ENCODE measurements at regions not wholly inside any gene's neighbourhood (a gene's known extent, or its start where the extent isn't known, plus 50 kb on each side); places are given as distances from the start of the nearest gene placed in this dataset.

DNA sequence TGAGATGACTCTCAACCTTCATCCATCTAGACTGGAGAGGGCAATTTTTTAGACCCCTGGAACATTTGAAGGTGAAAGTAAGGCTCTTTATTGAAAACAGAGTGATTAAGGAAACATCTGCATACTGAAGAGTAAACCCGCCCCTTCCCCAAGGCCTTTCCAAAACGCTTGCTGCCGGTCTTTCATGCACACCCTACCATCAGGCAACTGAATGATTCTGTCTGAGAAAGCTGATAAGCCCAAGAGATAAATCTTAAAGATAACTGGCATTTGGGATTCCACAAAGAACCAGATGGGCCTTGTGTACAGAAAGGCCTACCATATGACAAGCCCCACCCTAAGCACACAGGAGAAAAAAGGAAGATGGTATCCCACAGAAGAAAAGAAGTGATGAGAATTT lies 54.4 kb upstream of the PIK3R1 start:
- no peak for ATAC-seq (replicated peaks)
- Mint-ChIP-seq H3K27me3 (no peaks in the 10 kb centered on the region), H3K4me1 (no peaks in the 10 kb centered on the region), H3K36me3 (ENCODE audit: low read depth) (no peaks in the 10 kb centered on the region), H3K4me3 (no peak overlapping the region), H3K9me3 (no peaks in the 10 kb centered on the region), H3K27ac (no peak overlapping the region)

GRCh38 chr5:68159224-68159951 lies 56.2 kb upstream of the PIK3R1 start:
- Mint-ChIP-seq H3K27ac (no peak overlapping the region), H3K9me3 (no peaks in the 10 kb centered on the region), H3K4me1 (no peaks in the 10 kb centered on the region), H3K36me3 (ENCODE audit: low read depth) (no peaks in the 10 kb centered on the region), H3K27me3 (no peaks in the 10 kb centered on the region), H3K4me3 (no peak overlapping the region)
- ATAC-seq (replicated peaks): no peak

- Mint-ChIP-seq H3K27ac (no peak overlapping the region), H3K4me1 (no peaks in the 10 kb centered on the region), H3K36me3 (ENCODE audit: low read depth) (no peaks in the 10 kb centered on the region), H3K4me3 (no peak overlapping the region), H3K9me3 (no peaks in the 10 kb centered on the region), H3K27me3 (no peaks in the 10 kb centered on the region)
- no peak for ATAC-seq (replicated peaks)
Observed at GRCh38 chr5:68155940-68156339, 59.6 kb upstream of the PIK3R1 start.

DNA sequence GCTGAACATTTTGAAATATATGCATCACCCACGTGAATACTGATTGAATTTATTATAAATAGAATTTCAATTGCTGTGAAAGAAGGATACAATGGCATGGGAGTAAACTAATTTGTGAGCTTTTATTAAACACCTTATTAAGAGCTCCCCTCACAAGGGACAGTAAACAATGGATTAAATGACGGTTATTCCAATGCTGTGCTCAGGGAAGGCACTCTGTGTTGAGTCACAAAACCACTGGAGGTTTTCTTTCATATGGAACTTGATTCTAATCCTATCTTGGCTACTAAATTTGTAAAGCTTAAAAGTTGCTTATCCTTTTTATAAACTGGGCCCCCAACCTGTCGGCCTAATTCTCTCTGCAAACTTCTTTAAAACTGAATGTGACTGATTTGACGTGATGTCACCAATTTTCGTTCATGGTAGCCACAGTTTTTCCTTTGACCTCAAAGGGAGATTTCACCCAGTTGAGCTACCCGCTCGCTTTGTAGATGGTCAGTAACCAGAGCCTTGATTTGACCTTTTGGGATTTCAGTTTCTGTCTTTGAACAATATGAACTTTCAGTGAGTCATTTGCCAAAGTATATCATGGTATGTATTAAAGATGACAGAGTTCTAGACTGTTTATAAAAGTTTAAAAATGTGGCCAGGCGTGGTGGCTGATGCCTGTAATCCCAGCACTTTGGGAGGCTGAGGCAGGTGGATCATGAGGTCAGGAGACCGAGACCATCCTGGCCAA lies 61.3 kb upstream of the PIK3R1 start:
- H3K27ac Mint-ChIP-seq: no peak overlapping the region
- H3K4me3 Mint-ChIP-seq: no peak overlapping the region
- peak; percentile 32 for ATAC-seq (replicated peaks)

DNA sequence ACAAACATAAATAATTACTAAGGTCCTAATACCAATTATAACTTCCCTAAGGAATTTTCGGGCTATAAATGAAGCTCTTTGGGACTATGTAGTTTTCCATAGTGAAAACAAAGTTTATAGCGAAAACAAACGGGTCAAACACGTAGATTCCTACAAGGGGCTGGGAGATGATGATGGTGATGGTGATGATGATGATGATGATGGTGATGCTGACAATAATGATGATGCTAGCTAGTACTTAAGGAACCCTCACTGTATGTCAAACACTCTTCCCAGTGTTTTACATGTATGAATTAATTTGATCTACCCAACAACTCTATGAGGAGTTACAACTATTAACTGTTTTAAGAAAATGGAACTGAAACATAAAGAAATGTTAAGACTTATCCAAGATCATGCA lies 63.7 kb upstream of the PIK3R1 start:
- peaks cover 15% of the 10 kb centered on the region for H3K4me1 Mint-ChIP-seq
- no peak overlapping the region for H3K4me3 Mint-ChIP-seq
- no peak overlapping the region for H3K27ac Mint-ChIP-seq
- H3K9me3 Mint-ChIP-seq: peaks cover 3% of the 10 kb centered on the region
- H3K27me3 Mint-ChIP-seq: no peaks in the 10 kb centered on the region
- no peaks in the 10 kb centered on the region for H3K36me3 Mint-ChIP-seq (ENCODE audit: low read depth)
- ATAC-seq (replicated peaks): no peak

More for the DNA sequence above, 61.3 kb upstream of the PIK3R1 start:
- Mint-ChIP-seq H3K4me1 (peaks cover 2% of the 10 kb centered on the region), H3K9me3 (peaks cover 1% of the 10 kb centered on the region), H3K27me3 (no peaks in the 10 kb centered on the region), H3K36me3 (ENCODE audit: low read depth) (no peaks in the 10 kb centered on the region)

- Mint-ChIP-seq H3K4me1 (peaks cover 15% of the 10 kb centered on the region), H3K36me3 (ENCODE audit: low read depth) (no peaks in the 10 kb centered on the region), H3K4me3 (no peak overlapping the region), H3K27me3 (no peaks in the 10 kb centered on the region), H3K27ac (no peak overlapping the region), H3K9me3 (peaks cover 3% of the 10 kb centered on the region)
- no peak for ATAC-seq (replicated peaks)
Observed at GRCh38 chr5:68149189-68149588, 66.4 kb upstream of the PIK3R1 start.

GRCh38 chr5:68148096-68148495 lies 67.5 kb upstream of the PIK3R1 start:
- no peaks in the 10 kb centered on the region for H3K36me3 Mint-ChIP-seq (ENCODE audit: low read depth)
- no peak overlapping the region for H3K4me3 Mint-ChIP-seq
- H3K4me1 Mint-ChIP-seq: peaks cover 15% of the 10 kb centered on the region
- peak; percentile 56 for ATAC-seq (replicated peaks)
- peaks cover 3% of the 10 kb centered on the region for H3K9me3 Mint-ChIP-seq
- no peaks in the 10 kb centered on the region for H3K27me3 Mint-ChIP-seq
- no peak overlapping the region for H3K27ac Mint-ChIP-seq

- Mint-ChIP-seq H3K4me1 (peaks cover 15% of the 10 kb centered on the region), H3K4me3 (no peak overlapping the region), H3K36me3 (ENCODE audit: low read depth) (no peaks in the 10 kb centered on the region), H3K27ac (no peak overlapping the region), H3K27me3 (no peaks in the 10 kb centered on the region), H3K9me3 (peaks cover 3% of the 10 kb centered on the region)
- peak; percentile 60 for ATAC-seq (replicated peaks)
Observed at GRCh38 chr5:68147659-68148058, 67.9 kb upstream of the PIK3R1 start.

GRCh38 chr5:68141494-68141893 lies 74.1 kb upstream of the PIK3R1 start:
- H3K4me3 Mint-ChIP-seq: peak overlapping the region; percentile 1
- no peaks in the 10 kb centered on the region for H3K36me3 Mint-ChIP-seq (ENCODE audit: low read depth)
- H3K4me1 Mint-ChIP-seq: no peaks in the 10 kb centered on the region
- H3K27me3 Mint-ChIP-seq: no peaks in the 10 kb centered on the region
- peak; percentile 54 for ATAC-seq (replicated peaks)
- no peaks in the 10 kb centered on the region for H3K9me3 Mint-ChIP-seq
- H3K27ac Mint-ChIP-seq: no peak overlapping the region

- no peak overlapping the region for H3K4me3 Mint-ChIP-seq
- H3K27me3 Mint-ChIP-seq: peaks cover under 1% of the 10 kb centered on the region
- H3K27ac Mint-ChIP-seq: no peak overlapping the region
- no peaks in the 10 kb centered on the region for H3K9me3 Mint-ChIP-seq
- ATAC-seq (replicated peaks): no peak
- H3K36me3 Mint-ChIP-seq (ENCODE audit: low read depth): no peaks in the 10 kb centered on the region
- H3K4me1 Mint-ChIP-seq: no peaks in the 10 kb centered on the region
Observed at GRCh38 chr5:68140763-68141162, 74.8 kb upstream of the PIK3R1 start.

DNA sequence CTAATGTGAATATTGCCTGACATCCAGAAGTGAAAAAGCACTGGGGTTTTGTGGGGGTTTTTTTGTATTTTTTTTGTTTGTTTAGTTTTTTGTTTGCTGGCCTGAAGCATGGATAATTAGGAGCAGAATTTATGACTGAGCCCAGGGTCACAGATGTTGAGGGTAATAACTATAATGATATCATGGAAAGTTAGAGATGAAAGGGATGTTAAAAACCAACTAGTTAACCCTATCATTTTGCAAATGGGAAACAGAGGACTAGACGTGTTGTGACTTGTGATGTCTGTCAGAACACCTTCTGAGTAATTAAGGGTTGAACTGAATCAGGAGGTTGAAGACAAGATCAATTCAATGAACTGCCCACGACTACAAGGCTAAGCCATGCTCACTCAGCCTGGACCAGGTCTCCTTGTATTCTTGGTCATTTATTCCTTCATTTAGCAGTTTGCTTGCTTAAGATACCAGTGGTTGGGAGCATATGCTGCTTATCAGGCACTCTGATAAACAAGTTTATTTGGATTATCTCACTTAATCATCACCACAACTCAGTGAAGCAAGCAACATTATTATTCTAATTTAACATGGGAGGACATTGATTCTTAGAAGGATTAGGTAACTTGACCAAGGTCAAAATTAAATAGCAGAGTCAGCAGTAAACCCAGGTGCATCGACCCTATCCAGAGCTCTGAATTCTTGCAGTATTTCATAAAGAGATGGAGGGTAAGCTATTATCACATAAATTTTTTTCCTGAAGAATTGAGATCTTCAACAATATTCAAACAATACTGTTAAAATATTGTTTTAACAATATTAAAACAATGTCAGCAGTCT lies 75.7 kb upstream of the PIK3R1 start:
- no peaks in the 10 kb centered on the region for H3K9me3 Mint-ChIP-seq
- H3K4me3 Mint-ChIP-seq: no peak overlapping the region
- no peaks in the 10 kb centered on the region for H3K4me1 Mint-ChIP-seq
- peaks cover 6% of the 10 kb centered on the region for H3K27me3 Mint-ChIP-seq
- no peak overlapping the region for H3K27ac Mint-ChIP-seq
- no peak for ATAC-seq (replicated peaks)
- H3K36me3 Mint-ChIP-seq (ENCODE audit: low read depth): no peaks in the 10 kb centered on the region

- Mint-ChIP-seq H3K27me3 (peaks cover 6% of the 10 kb centered on the region), H3K36me3 (ENCODE audit: low read depth) (no peaks in the 10 kb centered on the region), H3K4me1 (no peaks in the 10 kb centered on the region), H3K9me3 (no peaks in the 10 kb centered on the region), H3K4me3 (no peak overlapping the region), H3K27ac (no peak overlapping the region)
- ATAC-seq (replicated peaks): no peak
Observed at GRCh38 chr5:68137511-68138140, 77.9 kb upstream of the PIK3R1 start.

DNA sequence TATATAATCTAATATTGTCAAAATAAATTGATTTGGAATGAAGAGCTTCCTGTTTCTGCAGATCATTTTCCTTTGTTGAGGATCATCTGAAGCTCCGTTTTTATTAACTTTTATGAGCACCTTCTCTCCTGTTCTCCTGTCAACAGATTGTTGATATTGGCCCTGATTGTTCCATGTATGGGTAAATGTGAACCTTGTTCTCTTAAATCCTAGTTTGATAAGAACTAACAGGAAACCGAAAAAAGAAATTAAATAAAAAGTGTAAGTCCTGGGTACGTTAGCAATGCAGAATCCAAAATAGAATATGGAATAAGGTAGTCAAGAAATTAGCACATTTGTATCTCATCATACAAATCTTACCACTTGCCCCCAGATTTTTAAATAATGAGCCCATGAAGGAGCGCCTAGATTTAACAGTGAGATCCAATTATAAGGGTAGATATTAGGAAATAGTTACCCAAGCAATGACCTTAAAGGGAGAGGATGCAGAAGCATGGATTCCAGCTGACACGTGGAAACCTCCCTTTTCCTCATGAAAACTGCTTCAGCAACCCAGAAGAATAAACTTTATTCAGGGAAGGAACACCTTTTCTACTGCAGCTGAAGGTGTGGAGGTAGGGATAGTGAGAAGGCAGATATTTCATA lies 80.8 kb upstream of the PIK3R1 start:
- Mint-ChIP-seq H3K4me1 (no peaks in the 10 kb centered on the region), H3K36me3 (ENCODE audit: low read depth) (no peaks in the 10 kb centered on the region)
- no peak for ATAC-seq (replicated peaks)

More for the DNA sequence above, 80.8 kb upstream of the PIK3R1 start:
- Mint-ChIP-seq H3K4me3 (no peak overlapping the region), H3K9me3 (no peaks in the 10 kb centered on the region), H3K27me3 (peaks cover 6% of the 10 kb centered on the region), H3K27ac (no peak overlapping the region)

All from activated T-helper 17 cell treated with anti-CD3 and anti-CD28 coated beads, Interleukin-2, amount 50 U/mL, for 72 hours (primary cell).